ENCODE measurements at regions not wholly inside any gene's neighbourhood (a gene's known extent, or its start where the extent isn't known, plus 50 kb on each side); places are given as distances from the start of the nearest gene placed in this dataset.

DNA sequence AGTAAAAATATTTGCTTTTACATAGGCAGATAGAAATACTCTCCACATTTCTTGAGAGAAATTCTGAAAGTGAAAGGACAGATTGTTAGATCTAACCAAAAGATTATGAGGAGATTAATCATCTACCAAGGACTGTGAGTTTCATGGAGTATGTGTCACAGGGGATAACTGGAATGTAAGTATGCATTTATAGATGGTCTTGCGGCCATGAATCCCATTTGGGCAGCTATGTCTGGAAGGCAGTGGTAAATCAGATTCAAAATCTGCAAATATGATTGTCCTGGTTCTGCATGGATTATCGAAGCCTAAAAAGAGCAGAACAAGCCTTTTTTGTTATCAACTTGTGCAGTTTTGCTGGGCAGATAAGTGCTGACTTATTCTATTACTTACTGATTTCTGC lies 293.8 kb downstream of the RFPL4B start:
- Mint-ChIP-seq H3K4me3 (peak overlapping the region; percentile 13; the same call in 1 of the 2 replicates), H3K9me3 (no peaks in the 10 kb centered on the region), H3K27me3 (ENCODE audit: insufficient read depth) (no peaks in the 10 kb centered on the region), H3K36me3 (ENCODE audit: low read depth) (no peaks in the 10 kb centered on the region), H3K27ac (no peak overlapping the region), H3K4me1 (ENCODE audit: low read depth) (peaks cover 20% of the 10 kb centered on the region)
- peak; percentile 82 for DNase-seq
- TF ChIP-seq, protein P1, sequence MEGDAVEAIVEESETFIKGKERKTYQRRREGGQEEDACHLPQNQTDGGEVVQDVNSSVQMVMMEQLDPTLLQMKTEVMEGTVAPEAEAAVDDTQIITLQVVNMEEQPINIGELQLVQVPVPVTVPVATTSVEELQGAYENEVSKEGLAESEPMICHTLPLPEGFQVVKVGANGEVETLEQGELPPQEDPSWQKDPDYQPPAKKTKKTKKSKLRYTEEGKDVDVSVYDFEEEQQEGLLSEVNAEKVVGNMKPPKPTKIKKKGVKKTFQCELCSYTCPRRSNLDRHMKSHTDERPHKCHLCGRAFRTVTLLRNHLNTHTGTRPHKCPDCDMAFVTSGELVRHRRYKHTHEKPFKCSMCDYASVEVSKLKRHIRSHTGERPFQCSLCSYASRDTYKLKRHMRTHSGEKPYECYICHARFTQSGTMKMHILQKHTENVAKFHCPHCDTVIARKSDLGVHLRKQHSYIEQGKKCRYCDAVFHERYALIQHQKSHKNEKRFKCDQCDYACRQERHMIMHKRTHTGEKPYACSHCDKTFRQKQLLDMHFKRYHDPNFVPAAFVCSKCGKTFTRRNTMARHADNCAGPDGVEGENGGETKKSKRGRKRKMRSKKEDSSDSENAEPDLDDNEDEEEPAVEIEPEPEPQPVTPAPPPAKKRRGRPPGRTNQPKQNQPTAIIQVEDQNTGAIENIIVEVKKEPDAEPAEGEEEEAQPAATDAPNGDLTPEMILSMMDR (IDR thresholded peaks at IDR 0.05) = no peak

DNA sequence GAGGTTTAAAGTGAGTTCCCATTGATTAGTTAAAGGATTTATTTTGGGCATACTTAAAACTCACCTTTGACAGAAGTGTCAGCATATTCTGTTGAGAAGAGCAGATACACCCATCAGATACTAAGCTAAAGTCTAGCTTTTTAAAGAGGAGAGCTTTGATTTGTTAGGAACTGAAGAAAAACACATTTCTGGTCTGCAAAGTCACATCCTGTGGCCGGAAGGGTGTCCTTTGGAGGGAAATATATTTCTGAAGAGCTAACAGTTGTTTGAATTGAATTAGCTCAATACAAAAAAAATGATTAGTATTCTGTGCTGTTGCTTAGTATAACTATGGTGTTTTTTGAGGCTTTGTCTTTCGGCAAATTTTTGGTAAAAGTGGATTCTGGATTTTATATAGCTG lies 302.7 kb downstream of the RFPL4B start:
- Mint-ChIP-seq H3K9me3 (no peaks in the 10 kb centered on the region), H3K4me3 (no peak overlapping the region), H3K27ac (no peak overlapping the region), H3K4me1 (ENCODE audit: low read depth) (peaks cover 14% of the 10 kb centered on the region), H3K36me3 (ENCODE audit: low read depth) (no peaks in the 10 kb centered on the region), H3K27me3 (ENCODE audit: insufficient read depth) (no peaks in the 10 kb centered on the region)
- DNase-seq = no peak
- TF ChIP-seq, protein P1 (IDR thresholded peaks at IDR 0.05) = no peak

DNA sequence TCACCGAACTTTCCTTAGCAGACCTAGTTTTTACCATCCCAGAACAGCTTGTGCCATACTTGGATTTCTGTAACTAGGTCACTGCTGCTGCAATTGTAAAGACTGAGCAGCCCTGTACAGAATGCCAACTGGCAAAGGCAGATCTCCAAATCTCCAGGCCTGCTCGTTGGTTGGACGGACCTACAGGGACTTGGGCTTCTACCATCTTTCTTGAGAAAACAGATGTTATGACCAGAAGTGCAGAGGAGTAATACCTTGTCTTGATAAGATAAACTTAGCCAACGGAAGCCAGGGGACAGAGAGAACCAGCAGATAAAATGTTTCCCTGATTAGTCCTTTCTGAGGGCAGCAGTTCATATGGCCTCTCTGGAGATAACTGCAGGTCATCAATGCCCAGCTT lies 304.1 kb downstream of the RFPL4B start:
- no peaks in the 10 kb centered on the region for H3K9me3 Mint-ChIP-seq
- no peak overlapping the region for H3K4me3 Mint-ChIP-seq
- TF ChIP-seq, protein P1 (IDR thresholded peaks at IDR 0.05) = no peak
- no peaks in the 10 kb centered on the region for H3K36me3 Mint-ChIP-seq (ENCODE audit: low read depth)
- no peak overlapping the region for H3K27ac Mint-ChIP-seq
- H3K27me3 Mint-ChIP-seq (ENCODE audit: insufficient read depth) = no peaks in the 10 kb centered on the region
- DNase-seq = no peak
- peaks cover 14% of the 10 kb centered on the region for H3K4me1 Mint-ChIP-seq (ENCODE audit: low read depth)

DNA sequence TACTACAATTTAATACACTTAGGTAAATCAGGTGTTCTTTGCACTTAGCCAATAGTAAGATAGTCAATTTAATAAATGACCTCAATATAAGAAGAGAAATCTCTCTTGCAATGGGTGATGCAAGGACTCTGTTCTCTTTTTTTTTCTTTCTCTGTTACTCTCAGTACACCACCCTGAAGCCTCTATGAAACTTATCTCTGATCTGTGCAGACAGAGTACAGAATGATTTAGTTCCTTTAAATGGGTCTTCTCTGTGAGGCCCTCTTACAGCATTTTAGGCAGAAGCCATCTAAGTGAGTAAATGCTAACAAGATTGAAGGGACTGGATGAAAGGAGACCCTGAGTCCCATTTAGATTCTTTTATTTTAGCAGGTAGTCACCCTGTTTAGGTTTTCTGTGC lies 312.8 kb downstream of the RFPL4B start:
- DNase-seq = no peak
- Mint-ChIP-seq H3K9me3 (no peaks in the 10 kb centered on the region), H3K4me1 (ENCODE audit: low read depth) (peaks cover 7% of the 10 kb centered on the region)

DNA sequence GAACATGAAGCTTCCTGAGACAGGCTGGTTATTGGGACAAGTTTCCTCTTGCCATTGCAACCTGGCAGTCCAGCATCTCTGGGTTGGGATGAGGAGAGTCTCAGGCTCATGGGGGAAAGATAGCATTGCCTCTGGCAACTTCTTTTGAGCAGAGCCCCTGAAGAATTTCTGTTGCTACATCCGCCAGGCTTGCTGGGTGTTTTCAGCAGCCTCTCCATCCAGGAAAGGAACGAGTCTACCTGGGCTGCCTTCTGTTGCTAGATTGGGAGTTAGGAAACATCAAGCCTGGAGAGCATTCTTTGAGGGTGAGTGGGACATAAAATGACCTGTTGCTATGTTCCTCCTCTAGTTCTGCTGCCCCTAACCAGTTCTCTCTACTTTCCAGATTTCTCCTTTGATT lies 313.5 kb downstream of the RFPL4B start:
- Mint-ChIP-seq H3K27me3 (ENCODE audit: insufficient read depth) (no peaks in the 10 kb centered on the region; the same call in 1 of the 2 replicates), H3K4me1 (ENCODE audit: low read depth) (peaks cover 14% of the 10 kb centered on the region), H3K36me3 (ENCODE audit: low read depth) (no peaks in the 10 kb centered on the region), H3K27ac (no peak overlapping the region), H3K9me3 (no peaks in the 10 kb centered on the region), H3K4me3 (no peak overlapping the region)
- TF ChIP-seq, protein P1 (IDR thresholded peaks at IDR 0.05) = no peak
- DNase-seq = no peak

More for the DNA sequence above, 312.8 kb downstream of the RFPL4B start:
- H3K36me3 Mint-ChIP-seq (ENCODE audit: low read depth) = no peaks in the 10 kb centered on the region
- H3K4me3 Mint-ChIP-seq = no peak overlapping the region
- no peaks in the 10 kb centered on the region; the same call in 1 of the 2 replicates for H3K27me3 Mint-ChIP-seq (ENCODE audit: insufficient read depth)
- H3K27ac Mint-ChIP-seq = no peak overlapping the region
- TF ChIP-seq, protein P1 (IDR thresholded peaks at IDR 0.05) = no peak

DNA sequence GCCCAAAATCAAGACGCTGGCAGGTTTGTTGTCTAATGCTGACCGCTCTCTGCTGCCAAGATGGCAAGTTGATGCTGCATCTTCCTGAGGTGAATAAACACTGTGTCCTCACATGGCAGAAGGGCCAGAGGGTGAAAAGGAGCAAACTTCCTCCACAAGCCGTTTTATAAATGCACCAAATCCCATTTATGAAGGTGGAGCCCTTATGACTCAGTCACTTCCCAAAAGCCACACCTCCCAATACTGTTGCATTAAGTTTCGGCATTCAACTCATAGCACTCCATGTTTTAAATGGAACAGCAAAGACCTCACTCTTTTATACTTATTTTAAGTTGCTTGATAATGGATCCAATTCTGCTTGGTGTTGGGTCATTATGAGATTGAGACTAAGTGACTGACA lies 316.6 kb downstream of the RFPL4B start:
- H3K4me1 Mint-ChIP-seq (ENCODE audit: low read depth) = peaks cover 21% of the 10 kb centered on the region
- no peaks in the 10 kb centered on the region for H3K9me3 Mint-ChIP-seq
- DNase-seq = no peak
- TF ChIP-seq, protein P1 (IDR thresholded peaks at IDR 0.05) = no peak
- no peaks in the 10 kb centered on the region; the same call in 1 of the 2 replicates for H3K27me3 Mint-ChIP-seq (ENCODE audit: insufficient read depth)
- no peak overlapping the region for H3K27ac Mint-ChIP-seq
- no peaks in the 10 kb centered on the region for H3K36me3 Mint-ChIP-seq (ENCODE audit: low read depth)
- no peak overlapping the region for H3K4me3 Mint-ChIP-seq

Data from HFFc6 (cell line).